ENCODE measurements at regions not wholly inside any gene's neighbourhood (a gene's known extent, or its start where the extent isn't known, plus 50 kb on each side); places are given as distances from the start of the nearest gene placed in this dataset.

DNA sequence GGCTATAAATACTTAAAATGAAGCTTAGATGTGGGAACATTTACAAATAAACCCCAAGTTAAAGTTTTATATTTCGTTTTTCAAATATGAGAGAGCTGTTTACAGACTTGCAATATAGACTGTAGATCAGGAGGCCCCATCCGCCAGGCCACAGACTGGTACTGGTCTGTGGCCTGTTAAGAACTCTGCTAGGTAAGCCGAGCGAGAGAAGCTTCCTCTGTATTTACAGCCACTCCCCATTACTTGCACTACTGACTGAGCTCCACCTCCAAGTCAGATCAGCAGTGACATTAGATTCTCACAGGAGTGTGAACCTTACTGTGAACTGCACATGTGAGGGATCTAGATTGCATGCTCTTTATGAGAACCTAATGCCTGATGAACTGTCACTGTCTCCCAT lies 561.4 kb upstream of the FAM174A start:
- TF ChIP-seq, protein P1, sequence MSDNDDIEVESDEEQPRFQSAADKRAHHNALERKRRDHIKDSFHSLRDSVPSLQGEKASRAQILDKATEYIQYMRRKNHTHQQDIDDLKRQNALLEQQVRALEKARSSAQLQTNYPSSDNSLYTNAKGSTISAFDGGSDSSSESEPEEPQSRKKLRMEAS (IDR thresholded peaks at IDR 0.05; ENCODE audit: low read depth), result no peak
- TF ChIP-seq, protein P2, sequence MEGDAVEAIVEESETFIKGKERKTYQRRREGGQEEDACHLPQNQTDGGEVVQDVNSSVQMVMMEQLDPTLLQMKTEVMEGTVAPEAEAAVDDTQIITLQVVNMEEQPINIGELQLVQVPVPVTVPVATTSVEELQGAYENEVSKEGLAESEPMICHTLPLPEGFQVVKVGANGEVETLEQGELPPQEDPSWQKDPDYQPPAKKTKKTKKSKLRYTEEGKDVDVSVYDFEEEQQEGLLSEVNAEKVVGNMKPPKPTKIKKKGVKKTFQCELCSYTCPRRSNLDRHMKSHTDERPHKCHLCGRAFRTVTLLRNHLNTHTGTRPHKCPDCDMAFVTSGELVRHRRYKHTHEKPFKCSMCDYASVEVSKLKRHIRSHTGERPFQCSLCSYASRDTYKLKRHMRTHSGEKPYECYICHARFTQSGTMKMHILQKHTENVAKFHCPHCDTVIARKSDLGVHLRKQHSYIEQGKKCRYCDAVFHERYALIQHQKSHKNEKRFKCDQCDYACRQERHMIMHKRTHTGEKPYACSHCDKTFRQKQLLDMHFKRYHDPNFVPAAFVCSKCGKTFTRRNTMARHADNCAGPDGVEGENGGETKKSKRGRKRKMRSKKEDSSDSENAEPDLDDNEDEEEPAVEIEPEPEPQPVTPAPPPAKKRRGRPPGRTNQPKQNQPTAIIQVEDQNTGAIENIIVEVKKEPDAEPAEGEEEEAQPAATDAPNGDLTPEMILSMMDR (IDR thresholded peaks at IDR 0.05), result no peak
- TF ChIP-seq RFX5 (IDR thresholded peaks at IDR 0.05; ENCODE audit: low read length) (no peak), POLR2AphosphoS5 (IDR thresholded peaks at IDR 0.05; ENCODE audit: low read depth, low read length) (no peak), SIN3A (IDR thresholded peaks at IDR 0.05; ENCODE audit: borderline replicate concordance, low read depth, low read length) (no peak), MEF2A (IDR thresholded peaks at IDR 0.05; ENCODE audit: borderline replicate concordance, low read depth) (no peak)
- TF ChIP-seq, protein P3, sequence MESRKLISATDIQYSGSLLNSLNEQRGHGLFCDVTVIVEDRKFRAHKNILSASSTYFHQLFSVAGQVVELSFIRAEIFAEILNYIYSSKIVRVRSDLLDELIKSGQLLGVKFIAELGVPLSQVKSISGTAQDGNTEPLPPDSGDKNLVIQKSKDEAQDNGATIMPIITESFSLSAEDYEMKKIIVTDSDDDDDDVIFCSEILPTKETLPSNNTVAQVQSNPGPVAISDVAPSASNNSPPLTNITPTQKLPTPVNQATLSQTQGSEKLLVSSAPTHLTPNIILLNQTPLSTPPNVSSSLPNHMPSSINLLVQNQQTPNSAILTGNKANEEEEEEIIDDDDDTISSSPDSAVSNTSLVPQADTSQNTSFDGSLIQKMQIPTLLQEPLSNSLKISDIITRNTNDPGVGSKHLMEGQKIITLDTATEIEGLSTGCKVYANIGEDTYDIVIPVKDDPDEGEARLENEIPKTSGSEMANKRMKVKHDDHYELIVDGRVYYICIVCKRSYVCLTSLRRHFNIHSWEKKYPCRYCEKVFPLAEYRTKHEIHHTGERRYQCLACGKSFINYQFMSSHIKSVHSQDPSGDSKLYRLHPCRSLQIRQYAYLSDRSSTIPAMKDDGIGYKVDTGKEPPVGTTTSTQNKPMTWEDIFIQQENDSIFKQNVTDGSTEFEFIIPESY (IDR thresholded peaks at IDR 0.05; ENCODE audit: borderline replicate concordance, low read depth), result no peak

All from SK-N-SH (cell line).